DMS114 treated with DMSO at 0.1 percent for 48 hours (cell line): ENCODE measurements at regions not wholly inside any gene's neighbourhood (a gene's known extent, or its start where the extent isn't known, plus 50 kb on each side); places are given as distances from the start of the nearest gene placed in this dataset.

ENCODE experiments used
- DNase-seq: peaks from one replicate; lab custom pipeline; 2025; ENCODE audit not compliant: unreplicated experiment; lab: John Stamatoyannopoulos, UW

DNA sequence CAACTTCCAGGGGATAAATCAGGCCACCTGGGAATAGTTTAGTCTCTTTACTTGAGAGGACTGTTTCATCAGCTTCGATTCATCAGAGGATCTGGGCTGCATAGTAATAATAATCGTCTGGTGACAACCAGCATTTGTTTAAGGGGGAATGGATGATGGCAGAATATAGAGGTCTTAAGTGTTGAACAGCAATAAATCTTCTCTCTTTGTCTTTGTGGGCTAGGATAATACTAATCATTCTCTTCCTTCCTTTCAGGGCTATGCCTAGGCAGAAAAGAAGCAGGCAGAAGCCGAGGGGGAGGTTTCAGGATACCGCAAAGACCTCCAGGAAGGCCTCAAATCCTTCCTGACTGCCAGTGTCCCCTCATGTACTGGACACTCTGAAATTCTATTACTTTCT, 150.4 kb upstream of the GAREM1 start:
- DNase-seq, result no peak

DNA sequence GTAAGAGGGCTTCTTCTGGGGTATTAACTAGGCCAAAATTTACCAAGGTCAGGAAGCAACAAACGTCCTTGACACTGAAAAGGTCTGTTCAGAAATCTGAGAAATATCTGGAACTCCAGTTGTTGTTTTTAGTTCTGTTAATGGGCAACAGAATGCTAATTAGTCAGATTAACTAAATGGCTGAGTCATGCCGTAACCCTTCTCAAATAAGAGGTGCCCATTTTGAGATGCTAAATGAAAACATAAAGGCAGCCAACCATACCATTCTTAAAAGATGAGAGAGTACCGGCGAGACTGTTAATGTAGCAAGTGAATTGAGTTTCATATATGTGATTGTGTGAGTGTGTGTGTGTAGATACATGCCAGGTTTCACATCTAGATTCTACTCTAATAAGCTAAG, 147.9 kb upstream of the GAREM1 start:
- no peak for DNase-seq

DNA sequence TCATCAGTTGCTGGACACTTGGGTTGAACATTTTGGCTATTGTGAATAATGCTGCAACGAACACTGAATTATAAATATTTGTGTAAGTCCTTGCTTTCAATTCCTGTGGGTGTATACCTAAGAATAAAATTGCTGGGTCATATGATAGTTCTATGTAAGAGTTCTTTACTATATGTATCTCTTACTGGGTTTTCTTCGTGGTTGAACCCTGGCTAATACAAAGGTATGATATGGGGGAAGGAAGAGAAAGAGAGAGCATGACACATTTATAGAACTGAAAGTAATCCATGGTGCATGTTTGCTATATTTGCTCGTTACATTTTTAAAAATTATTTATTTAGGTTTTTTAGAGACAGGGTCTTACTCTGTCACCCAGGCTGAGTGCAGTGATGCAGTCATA, 143.1 kb upstream of the GAREM1 start:
- no peak for DNase-seq

DNA sequence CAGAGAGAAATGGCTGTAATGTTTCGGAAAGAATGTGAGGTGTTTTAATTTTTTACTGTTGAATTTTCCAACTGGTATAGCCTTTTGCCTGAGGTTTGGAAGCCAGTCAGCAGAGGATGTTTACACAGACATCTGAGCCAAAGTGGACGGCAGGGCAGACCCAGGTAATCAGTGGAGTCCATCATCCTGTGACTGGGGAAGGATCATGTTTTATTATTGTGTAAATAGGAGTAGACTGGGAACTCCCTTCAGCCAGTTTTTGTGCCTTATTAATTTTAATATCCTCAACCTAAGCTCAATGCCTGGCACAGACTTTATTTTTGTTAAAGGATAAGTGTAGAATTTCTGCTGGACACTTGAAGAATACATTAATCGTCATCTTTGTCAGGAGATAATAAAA, 142.0 kb upstream of the GAREM1 start:
- DNase-seq, result no peak

DNA sequence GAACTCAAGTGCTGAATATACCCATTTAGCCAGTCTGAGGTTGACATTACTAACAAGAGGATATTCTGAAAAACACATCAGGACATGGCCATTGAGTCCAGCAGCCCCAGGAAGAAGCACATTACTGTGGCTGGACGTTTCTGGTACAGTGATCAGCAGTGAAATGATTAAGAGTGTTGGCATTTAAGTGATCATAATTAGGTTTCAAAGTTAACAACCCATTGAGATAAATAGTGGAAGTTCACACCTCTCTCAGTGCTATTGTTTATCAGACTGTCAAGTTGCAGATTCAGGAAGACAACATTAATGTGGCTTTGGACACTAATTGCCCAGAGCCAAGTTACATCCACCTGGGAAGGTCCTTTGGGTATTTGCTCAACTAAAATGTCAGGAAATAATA, 139.5 kb upstream of the GAREM1 start:
- no peak for DNase-seq

DNA sequence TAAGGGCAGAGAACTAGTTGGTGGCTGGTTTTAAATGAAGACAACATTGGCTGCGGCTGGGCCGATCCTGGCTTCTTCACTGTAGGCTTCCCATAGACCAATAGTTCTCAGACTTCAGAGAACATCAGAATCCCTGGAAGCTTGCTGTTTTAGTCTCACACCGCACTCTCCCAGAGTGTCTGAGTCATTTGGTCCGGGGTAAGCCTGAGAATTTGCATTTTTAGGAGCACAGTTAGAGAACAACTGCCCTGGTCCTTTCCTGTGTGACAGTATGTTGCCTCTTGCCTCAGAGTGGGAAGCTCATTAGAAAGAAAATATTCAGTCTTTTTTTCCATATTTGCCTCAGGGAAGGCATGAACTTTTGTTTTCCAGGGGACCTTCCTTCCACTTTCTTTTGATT, 137.1 kb upstream of the GAREM1 start:
- DNase-seq, result no peak

DNA sequence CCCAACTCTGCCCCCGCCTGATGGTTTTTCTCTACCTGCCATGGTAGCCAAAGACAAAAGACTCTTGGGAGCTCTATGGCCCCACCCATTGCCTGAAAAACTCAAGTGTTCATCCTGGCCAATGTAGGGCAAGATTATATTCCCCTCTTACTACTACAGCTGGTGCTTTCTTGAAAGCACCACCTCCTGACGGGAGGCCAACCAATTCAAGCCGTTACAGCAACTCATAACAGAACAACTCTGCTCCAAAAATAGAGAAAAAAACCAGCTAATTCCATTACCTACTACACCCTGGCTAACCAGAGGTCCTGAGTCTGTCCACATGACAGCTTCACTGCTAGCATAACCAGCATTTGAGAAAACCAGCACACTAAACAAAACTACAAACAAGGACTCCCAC, 127.5 kb upstream of the GAREM1 start:
- DNase-seq, result no peak

DNA sequence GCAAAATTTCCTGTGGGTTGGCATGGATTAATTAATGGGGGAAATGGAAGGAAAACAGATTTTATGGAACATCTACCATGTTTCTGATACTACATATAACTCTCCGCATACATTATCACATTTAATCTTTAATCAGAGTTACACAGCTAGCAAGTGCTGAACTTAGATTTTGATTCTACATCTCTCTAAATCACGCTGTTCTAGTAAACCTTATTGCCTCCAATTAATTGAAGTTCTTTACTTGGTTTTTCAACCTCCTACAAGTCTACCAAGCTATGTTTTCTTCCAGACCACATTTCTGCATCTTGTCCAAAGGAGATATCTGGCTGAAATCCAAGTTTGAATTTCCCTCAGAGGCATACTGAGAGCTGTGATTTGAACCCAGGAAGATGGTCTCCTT, 125.8 kb upstream of the GAREM1 start:
- DNase-seq, result no peak

DNA sequence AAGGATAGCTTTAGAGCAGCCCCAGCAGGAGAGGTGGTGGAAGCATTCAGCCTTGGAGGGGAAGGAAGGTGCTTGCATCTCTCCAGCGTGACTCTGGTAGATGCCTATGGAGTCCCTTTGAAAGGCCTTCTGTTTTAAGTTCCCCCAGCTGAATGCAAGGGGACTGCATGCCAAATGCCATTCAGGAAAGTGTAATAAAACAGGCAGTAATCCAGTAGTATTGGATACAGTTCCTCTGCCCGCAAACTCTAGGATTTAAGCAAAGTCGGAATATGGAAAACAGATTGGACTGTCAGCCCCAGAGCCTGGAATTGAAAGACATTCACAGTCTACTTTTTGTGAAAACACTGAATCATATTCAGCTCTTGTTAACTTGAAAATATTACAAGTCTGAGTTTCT, 125.2 kb upstream of the GAREM1 start:
- DNase-seq, result no peak

DNA sequence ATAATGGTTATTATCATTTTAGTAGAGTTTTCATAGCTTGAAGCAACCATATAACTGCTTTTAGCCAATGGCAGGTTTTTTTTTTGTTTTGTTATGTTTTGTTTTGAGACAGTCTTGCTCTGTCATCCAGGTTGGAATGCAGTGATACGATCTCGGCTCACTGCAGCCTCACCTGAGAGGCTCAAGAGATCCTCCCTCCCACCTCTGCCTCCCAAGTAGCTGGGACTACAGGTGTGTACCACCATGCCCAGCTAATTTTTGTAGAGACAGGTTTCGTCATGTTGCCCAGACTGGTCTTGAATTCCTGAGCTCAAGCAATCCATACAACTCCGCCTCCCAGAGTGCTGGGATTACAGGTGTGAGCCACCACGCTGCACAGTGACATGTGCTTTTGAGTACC, 117.5 kb upstream of the GAREM1 start:
- no peak for DNase-seq

DNA sequence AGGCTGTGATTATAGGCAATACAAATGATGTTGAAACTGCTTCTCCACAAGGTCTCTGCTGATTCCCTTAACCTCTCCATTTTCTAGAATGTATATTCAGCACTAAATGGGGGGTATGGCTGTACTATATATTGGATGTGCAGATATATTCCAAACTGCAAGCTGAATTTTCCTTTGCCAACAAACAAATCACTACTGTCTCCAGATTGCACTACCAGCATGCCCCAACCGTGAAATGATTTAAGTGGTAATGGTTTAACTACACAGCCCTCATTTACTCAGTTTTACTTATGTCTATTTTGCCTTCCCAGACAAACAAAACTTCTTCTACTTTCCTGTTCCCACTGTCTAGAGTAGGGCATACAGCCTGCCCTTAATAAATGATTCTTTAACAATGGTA, 112.7 kb upstream of the GAREM1 start:
- DNase-seq, result no peak

DNA sequence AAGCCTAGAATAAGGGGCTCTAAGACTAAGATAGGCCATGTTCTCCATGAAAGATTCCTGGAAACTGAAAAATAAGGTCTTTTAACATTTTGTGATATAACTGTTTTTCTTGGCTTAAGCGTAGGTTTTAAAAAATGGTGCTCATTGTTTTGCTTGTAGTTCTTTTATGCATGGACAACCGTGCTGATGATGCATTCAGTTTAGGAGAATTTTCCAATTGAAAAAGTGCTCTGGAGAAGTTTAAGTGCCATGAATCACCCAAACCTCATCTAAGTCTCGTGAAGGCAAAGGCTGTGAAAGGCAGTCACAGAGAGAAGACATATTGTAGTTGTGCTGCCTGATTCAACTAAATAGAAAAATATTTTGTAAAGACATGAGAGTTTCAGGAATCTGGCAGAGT, 111.8 kb upstream of the GAREM1 start:
- DNase-seq, result no peak

DNA sequence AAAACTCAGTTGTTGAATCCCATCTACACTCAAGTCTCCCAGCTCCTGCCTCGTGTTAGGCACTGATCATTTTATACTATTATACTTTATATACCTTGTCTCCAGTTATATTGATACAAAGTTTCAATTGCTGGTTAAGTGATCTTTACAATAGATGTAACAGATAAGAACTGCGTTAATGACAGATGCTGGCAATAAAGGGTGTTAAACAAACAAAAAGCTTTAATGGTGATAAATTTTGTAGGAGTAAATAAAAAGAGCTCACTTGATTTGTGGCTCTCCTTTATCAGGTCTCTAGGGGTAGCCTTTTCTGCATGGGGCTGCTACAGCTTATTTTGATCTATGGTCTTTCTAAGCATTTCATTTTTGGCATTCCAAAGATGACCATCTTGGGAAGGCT, 106.9 kb upstream of the GAREM1 start:
- no peak for DNase-seq

DNA sequence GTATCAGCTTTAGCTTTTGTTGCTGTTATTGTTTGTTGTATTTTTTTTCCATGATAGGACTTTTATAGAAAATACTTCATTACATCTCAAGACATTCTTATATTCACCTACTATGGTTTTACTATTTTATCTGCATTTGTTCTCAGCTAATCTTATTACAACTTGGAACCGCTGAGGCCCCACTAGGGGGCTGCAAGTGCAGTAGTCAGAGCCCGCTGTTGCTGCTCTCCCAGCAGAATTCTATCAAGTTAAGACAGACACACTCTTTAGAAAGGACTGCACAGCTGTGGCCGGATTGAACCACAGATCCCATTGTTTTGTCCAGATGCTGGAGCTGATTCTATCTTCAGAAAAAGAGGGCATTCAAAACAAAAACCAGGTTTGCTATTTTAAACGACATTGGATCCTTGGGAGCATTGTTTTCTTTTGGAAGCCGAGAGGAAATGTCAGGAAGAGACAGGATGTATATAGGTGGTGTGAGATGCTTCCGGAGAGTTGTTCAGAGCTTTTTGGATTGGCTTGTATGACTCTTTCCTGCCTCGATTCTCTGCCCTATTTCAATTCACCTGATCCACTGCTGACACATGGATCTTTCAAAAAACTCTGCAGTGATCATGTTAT, 105.7 kb upstream of the GAREM1 start:
- peak; percentile 12 for DNase-seq

DNA sequence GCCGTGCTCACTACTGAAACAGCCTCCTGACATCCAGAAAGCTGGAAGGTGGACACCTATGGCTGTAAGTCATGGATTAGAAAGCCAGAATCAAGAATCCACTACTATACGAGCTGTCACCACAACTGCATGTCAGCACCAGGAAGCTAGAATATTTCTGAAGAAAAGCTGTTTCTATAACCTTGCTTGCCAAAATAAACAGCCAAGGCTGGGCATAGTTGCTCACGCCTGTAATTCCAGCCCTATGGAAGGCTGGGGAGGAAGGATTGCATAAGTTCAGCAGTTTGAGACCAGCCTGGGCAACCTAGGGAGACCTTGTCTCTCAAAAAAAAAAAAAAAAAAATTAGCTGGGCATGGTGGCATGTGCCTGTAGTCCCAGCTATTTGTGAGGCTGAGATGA, 96.3 kb upstream of the GAREM1 start:
- DNase-seq, result no peak

DNA sequence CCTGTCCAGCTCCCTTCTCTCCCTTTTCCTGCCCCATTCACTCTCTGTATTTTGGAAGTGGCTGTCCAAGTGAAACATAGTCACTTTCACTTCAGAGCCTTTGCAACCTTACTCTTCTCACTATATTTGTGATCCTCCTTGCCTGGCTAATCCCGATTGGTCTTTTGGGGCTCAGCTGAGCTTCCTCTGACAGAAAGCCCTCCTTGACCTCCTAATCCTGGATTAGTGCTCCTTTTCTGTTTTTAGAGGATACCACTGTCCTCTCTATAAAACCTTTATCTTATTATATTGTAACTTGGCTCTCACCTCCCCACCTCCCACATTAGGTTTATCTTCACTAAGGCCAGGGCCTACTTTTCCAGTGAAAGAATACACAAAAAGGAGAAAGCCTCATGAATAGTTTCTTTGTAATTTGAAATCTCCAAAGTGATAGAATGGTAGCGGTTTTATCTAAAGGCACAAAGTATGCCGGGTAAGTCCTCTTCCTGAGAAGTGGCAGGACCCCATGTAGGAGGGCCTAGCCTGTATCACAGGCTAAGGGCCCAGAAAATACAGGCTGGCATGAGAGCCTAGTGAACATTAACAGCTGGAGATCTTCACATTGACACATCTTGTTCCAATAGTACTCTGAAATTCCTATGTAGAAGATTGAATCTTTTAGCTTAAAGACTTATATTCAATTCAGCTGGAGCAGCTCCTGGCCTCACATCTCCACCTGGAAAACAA, 83.1 kb upstream of the GAREM1 start:
- no peak for DNase-seq

DNA sequence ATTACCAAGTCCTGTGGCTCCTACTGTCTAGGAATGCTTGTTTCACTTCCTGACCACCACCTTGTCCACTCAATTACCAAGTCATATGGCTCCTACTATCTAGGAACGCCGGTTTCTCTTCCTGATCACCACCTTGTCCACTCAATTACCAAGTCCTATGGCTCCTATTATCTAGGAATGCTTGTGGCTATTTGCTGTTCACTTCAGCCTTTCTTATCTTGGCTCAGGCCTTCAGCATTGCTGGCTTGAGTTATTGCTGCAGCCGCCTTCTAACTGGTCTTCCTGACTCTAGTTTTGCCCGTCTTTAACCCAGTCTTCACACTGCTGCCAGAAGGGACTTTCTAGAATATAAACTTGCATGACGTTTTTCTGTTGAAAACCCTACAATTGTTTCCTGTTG, 82.5 kb upstream of the GAREM1 start:
- no peak for DNase-seq

DNA sequence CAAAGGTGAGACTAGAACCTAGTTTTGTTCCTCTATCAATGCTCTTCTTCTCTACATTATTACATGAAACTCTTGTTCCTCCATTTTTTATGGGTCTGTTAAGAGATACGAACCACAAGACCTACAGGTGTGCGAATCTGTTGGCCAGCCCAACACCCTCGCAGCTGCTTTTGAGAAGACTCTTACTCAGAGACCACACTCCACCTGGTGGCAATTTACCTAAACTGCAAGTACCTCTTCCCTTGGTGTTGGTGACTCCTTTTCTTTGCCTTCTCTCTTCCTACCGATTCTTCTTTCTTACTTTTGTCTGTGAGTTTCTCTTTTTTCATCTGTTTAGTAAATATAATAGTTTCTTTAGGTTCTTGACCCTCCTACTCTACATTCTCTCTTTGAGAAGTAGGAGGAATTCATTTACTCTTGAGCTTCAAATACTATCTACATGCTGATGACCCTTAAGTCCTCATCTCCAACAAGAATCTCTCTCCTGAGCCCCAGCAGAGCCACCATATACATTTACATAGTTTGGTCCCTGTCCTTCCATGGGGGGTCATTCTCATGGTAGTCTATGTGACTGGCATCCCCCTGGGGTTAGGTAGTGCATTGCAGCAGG, 81.8 kb upstream of the GAREM1 start:
- DNase-seq, result peak; percentile 53

DNA sequence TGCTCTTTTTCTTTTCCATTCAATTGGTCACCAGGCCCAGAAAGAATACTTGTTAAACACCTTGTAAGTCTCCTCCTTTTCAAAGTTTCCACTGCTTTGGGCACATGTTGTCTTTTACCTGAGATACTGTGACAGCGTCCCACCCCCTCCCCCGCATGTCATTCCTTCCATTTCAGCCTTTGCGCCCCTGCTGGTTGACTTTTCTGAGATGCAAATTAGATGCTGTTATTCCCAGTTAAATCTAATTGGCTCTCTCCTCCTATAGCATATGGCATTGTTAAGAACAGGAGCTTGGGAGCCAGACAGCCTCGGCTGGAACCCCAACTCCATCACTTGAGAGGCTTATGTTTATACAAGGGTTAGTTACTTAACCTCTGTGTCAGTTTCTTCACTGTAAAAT, 80.3 kb upstream of the GAREM1 start:
- DNase-seq, result no peak

DNA sequence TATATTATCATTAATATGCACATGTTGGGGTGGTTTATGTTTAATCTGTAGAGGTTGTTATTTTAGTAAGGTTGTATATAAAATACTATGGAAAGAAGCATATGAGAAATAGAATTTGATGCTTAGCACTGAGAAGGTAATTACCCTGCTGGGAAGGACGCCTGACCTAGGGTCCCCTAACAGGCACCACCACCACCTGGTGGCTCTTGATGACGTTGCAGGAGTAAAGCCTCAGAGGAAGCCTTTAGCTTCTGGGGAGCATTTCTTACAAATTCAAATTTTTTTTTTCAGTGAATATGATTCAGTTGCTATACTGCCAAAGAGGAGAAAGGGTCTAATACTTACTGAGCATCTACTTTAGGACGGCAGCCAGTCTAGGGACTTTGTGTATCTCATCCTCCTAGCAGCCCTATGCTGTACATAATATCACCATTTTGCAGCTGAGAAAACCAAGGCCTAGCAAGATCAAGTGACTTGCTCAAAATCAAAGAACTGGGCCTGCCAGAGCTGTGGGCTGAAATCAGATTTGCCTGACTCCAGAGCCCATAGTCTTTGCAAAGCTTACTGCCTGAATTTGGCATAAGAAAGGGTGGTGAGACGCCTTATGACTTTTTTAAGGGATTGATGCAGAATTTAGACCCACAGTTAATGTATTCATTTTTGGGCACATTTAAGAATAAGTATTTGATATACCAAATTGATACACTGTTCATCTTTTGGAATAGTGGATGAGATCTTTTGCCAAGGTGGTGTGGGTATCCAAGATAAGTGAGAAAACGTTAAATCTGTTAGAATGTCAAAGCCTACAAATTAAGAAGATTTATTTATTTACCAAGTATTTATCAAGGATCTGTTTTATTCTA, 78.8 kb upstream of the GAREM1 start:
- peak; percentile 16 for DNase-seq

DNA sequence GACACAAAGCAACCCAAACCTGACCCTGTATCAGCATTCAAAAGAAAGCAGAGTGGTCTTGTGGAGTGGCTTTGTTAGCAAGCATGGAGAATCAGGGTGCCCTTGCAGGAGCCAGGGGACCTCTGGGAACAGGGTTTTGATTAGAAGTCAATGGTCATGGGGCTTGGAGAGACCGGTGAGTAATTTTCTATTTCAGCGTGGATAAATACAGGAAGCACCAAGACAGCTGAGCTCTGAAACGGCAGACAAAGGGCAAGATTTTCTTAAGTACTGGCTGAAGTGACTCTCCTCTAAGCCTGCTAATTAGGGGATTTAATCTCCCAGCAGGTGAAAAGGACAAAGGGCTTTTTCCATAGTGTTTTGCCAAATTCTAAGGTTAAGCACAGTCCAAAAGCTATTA, 78.0 kb upstream of the GAREM1 start:
- DNase-seq, result no peak

DNA sequence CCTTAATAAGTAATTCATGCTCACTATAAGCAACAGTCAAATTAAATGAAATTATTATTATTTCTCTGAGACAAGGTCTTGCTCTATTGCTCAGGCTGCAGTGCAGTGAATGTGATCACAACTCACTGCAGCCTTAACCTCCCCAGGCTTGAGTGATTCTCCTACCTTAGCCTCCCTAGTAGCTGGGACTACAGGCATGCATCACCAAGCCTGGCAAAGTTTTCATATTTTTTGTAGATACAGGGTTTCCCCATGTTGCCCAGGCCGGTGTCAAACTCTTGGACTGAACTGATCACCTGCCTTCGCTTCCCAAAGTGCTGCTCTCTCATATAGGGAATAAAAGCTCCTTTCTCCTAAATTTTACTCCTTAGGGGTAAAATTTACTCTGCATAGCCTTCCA, 74.9 kb upstream of the GAREM1 start:
- DNase-seq, result no peak
